ENCODE measurements at regions not wholly inside any gene's neighbourhood (a gene's known extent, or its start where the extent isn't known, plus 50 kb on each side); places are given as distances from the start of the nearest gene placed in this dataset.
A peak's percentile ranks its signal among the peaks of the same experiment; 100 is the strongest.
"Not testable (repeated sequence)": the region's sequence is repeated elsewhere in the genome, so short reads cannot be mapped to it uniquely, and the experiment has no call there.

- DNase-seq: no peak
Measured at GRCh38 chr12:107826276-107826675, 51.8 kb downstream of the ASCL4 start.

DNA sequence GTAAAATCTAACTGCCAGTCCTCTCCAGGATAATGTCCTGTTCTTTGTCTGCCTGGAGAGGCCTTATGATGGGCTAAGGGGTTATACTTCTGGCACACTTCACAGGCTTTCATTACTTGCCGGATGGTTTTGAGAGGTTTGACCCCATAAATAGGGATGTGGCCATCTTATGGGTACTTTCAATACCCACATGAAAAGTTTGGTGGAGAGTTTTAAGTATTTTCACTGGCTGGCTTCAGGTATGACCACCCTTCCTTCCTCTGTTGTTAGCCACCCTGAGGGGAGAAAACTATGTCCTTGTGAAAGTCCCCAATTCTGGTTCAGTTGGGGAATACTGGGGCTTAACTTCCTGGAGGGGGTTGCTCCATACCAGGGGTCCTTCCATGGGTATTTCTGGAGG lies 54.8 kb downstream of the ASCL4 start:
- no peak for DNase-seq

- no peak for DNase-seq
Measured at GRCh38 chr12:107832441-107832840, 57.9 kb downstream of the ASCL4 start.

DNA sequence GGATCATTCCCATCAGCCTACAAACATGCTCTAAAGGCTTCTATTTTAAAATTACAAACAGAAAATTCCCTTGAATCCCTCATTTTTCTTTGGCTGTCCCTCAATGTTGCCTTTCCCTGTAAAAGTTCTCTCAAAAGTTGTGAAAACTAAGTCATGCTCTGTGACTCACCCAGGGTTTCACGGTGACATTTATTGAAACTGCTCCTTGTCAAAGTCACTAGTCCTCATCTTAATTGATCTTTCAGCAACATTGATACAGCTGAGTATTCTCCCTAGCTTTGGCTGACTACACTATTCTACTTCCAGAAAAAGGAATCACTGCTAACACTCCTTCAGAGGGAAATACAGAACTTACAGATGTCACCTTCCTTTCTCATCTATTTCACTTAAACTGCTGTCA lies 65.7 kb downstream of the ASCL4 start:
- no peak for DNase-seq

GRCh38 chr12:107843351-107844311 lies 69.1 kb downstream of the ASCL4 start:
- no peak for DNase-seq

DNA sequence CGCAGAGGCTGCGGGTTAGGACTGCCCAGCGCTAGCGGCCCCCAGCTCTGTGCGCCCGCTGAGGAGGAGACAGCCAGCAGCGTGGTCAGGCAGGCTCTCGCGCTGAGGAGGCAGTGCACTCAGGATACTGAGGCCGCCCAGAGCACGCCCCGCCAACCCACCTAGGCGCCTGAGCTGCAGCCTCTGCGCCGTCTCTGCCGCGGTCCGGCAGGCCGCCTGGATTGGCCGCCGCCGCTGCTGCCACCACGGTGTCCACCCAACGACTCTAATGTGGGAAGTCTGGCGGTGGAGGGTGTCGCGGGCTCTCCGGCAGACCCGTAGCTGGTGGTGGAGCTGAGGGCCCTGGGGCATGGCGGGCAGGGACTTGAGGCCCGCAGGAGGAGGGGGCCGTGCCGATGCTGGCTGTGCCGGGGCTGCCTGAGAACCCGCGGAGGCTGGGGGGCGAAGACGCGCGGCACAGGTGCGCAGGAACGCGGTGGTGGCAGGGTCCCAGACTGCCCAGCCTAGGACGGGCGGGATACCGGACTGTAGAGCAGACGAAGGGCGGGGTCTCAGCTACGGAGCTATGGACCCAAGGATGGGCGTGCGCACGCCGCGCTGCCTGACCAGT lies 69.9 kb downstream of the ASCL4 start:
- no peak for DNase-seq

DNA sequence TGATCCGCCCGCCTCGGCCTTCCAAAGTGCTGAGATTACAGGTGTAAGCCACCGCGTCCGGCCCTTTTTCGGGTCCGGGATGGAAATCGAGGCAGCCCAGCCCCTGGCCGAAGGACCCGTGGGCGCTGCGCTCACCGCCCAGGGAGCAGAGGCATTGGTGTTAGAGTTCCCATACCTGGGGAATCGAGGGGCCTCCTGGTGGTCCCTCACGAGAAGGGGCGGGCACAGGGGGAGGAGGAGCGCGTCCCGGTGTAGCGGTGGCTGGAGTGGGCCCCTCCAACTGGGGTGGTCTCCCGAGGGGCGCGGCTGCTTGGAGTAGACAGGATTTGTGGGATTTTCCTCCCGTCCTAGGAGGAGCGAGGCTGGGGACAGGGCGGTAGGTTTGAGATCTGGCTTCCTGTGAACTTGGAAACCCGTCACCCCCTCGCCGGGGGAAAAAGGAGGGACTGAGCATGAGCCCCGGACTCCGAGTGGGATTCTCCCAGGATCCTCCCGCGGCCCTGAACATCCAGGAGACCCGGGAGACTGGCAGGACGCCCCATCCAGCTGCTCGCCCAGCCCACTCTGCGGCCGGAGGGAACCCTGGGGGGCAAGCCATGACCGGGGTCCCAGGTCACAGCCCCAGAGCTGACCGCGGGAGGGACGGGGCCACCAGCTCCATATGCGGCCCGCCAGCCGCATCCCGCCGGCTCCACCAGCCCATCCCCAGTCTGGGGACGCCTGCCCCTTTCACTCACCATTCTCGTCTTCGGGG lies 70.9 kb downstream of the ASCL4 start:
- DNase-seq: no peak

DNA sequence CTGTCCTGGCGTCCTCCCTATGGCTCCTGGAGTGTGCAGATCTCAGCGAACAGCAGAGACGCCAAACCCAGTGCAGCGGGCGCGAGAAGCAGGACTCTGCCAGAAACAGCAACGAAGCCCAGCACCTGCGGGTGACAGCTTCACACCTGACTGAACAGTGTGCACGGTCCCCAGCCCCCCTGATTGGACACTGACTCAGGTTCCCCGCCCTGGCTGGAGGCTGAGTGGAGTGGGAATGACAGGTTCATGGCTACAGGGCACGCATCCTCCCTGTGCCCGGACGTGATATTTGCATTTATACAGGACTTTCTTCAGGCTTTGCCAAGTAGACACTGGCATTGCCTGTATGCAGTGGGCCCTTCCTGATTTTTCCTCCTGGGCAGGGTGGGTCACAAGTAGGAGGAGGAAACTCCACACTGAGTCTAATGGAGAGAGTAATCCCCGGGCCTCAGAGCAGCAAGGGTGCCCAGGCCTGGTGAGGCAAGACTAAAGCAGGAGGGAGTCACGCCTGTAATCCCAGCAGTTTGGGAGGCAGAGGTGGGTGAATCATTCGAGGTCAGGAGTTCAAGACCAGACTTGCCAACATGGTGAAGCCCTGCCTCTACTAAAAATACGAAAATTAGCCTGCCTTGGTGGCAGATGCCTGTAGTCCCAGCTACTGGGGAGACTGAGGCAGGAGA lies 71.6 kb downstream of the ASCL4 start:
- DNase-seq: no peak

DNA sequence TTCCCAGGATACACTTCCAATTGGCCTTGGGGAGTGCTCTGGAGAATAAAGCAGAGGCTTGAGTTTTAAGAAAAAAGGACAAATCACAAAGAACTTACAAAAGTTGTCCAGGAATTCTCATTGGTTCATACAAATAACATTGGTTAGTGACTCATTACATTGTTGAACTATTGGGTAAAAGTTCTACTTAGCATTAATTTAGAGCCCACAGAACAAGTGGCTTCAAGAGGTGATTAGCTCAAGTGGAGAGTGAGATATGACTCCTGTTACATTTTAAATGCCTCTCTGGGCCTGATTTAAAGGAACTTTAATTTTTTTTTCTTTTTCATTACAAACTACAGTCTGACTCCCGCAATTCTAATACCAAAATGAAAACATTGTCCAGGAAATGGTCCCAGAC lies 72.9 kb downstream of the ASCL4 start:
- no peak for DNase-seq

- no peak for DNase-seq
Measured at GRCh38 chr12:107847830-107848229, 73.3 kb downstream of the ASCL4 start.

GRCh38 chr12:107853479-107853878 lies 79.0 kb downstream of the ASCL4 start:
- no peak for DNase-seq

DNA sequence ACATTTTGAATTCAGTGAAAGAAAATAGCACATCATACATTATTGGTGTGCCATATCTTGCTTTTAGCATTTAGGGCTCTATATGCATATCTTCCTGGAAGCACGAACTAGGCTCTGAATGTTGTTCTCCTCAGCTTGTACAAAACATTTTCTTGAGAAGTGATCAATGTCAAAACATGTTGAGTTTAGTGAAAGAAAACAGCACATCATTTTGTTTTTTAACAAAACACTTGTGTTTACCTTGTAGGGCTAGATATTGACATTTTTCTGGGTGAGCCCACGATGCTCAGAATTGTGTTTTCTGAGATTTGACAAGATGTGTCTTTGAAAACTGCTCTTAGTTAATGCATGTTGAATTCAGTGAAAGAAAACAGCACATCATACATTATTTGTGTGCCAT lies 81.0 kb downstream of the ASCL4 start:
- no peak for DNase-seq

GRCh38 chr12:107856096-107856495 lies 81.6 kb downstream of the ASCL4 start:
- DNase-seq: no peak

- no peak for DNase-seq
Measured at GRCh38 chr12:107857191-107857590, 82.7 kb downstream of the ASCL4 start.

GRCh38 chr12:107859367-107859766 lies 84.9 kb downstream of the ASCL4 start:
- DNase-seq: no peak

DNA sequence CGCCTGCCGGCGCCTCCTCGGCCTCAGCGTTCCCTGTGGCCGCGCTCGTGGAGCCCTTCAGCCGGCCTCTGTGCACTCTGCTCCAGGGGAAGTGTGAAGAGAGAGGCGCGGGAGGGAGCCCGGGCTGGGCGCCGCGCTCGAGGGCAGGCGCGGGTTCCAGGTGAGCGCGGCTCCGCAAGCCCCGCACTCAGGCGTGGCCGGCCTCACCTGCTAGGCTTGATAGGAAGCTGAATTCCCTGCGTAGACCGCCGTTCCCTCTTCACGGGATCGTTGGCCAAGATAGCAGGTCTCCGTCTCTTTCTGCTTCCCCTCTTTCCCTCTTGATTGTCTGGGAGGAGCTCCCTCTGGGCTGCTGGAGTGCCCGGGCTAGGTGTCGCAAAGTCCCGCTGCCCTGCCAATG lies 89.7 kb downstream of the ASCL4 start:
- DNase-seq: no peak

- not testable (repeated sequence) for DNase-seq
Measured at GRCh38 chr12:107864727-107865126, 90.2 kb downstream of the ASCL4 start.

- no peak for DNase-seq
Measured at GRCh38 chr12:107873223-107873622, 98.7 kb downstream of the ASCL4 start.

DNA sequence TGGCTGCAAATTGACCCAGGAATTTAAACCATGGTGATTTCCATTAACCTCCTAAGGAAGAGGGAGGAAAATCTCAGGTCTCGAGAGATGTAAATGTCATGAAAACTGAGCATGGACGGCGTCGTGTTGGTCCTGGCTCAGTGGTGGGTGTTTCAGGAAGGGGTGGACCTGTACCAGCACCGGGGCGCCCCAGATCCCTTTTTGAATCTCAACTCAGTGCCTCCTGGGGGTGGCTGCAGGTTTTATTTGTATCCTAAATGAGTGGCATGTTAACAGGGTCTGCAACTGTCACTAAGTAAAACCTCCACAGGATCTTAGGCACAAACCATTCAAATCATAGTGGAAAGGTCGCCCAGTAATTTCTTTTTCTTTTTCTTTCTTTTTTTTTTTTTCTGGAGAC lies 101.3 kb downstream of the ASCL4 start:
- no peak for DNase-seq

DNA sequence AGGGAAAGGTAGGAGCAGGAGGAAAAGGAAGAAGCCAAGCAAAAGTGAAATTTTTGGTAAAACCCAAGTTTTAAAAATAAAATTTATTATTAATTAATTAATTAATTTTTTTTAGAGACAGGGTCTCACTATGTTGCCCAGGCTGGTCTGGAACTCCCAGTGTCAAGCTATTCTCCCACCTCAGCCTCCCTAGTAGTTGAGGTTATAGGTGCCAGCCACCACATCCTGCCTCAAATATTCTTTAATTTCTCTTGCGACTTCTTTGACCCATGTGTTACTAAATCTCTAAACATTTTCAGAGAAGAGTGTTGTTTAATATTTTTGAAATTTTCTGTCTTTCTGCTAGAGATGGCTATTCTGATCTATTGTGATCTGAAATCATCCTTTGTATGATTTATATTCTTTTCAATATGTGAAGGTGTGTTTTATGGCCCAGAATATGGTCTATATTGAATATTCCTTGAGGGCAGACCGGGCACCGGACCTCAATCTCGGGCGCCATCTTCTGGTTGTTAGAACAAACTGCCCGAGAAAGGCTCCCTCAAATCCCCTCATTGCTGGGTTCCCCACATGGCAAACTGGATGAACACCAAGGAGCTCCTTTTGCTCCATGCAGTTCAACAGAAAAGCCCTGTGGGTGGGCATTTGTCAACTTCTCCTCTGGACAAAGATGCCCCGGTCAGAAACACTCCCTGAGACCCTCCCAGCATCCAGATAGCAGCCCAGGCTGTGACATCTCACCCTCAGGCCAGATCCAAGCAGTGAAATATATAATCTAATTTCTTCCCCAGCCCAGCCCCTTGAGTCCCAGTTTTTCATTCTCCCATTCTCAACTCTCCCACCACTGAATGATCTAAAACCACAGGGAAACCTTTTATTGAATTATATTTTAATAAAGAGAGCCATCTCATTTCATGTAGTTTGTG lies 110.5 kb downstream of the ASCL4 start:
- DNase-seq: peak in 1 of 2 experiments; percentile 64

DNA sequence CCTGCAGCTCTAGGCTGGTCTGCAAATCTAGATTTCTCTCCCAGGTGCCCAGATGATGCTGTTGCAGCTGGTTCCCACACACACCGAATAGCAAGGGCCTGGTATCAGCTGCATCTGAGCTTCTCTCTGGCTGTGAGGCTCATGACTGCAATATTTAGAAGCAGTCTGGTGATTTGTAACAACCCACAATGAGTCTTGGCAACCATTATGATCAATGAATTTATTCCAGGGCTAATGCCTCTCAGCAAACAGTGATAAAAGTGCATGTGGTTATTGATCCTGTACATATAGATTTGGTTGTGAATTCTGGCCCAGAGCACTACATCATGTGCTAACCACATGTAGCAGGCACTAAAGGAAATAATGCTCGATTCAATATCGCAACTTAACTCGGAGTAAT lies 114.3 kb downstream of the ASCL4 start:
- DNase-seq: no peak

- no peak for DNase-seq
Measured at GRCh38 chr12:107891967-107892366, 117.5 kb downstream of the ASCL4 start.
